ENCODE measurements at regions not wholly inside any gene's neighbourhood (a gene's known extent, or its start where the extent isn't known, plus 50 kb on each side); places are given as distances from the start of the nearest gene placed in this dataset.

DNA sequence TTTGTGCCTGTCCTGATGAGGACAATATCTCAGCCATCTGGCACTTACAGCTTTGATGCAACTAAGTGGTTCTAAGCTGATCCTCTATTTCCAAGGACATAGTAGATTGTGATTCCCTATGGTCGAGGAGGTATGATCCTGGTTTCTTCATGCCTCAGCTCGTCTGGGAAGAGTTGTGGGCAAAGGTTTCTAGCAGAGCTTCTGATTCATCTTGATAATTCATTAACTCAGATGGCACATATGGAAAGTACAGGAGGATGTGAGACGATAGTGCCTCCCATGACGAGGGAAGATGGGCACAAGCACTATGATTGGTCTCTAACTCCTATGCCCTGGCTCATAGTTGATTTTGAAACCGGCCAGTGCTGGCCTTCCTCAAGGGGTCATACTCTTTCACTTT lies 334.2 kb upstream of the SEMA6D start:
- WGBS (ENCODE audit: insufficient coverage, insufficient replicate concordance, low lambda C conversion rate, missing lambda C conversion rate), result 7% methylated on average over 5 of the region's 5 CpGs
- Histone ChIP-seq H3K4me3 (no peak overlapping the region), H2AFZ (ENCODE audit: control insufficient read depth, low read depth, low read length) (no peak overlapping the region), H3K9me3 (replicated peaks; ENCODE audit: control insufficient read depth, insufficient read depth, low read length) (no peaks in the 10 kb centered on the region), H3K27ac (ENCODE audit: control insufficient read depth, insufficient read depth) (no peak overlapping the region), H3K9ac (ENCODE audit: control insufficient read depth, insufficient read depth, low read length) (no peak overlapping the region), H4K20me1 (ENCODE audit: control insufficient read depth, insufficient read depth) (no peaks in the 10 kb centered on the region), H3K79me2 (ENCODE audit: control insufficient read depth, insufficient read depth, low read length) (no peaks in the 10 kb centered on the region), H3K27me3 (replicated peaks in 1 of 2; ENCODE audit: control insufficient read depth in 2 of 2, insufficient read depth in 2 of 2, low read length in 1 of 2) (no peaks in the 10 kb centered on the region), H3K4me2 (ENCODE audit: control insufficient read depth, insufficient read depth) (no peak overlapping the region), H3K36me3 (ENCODE audit: control insufficient read depth in 2 of 2, insufficient read depth in 2 of 2, low read length in 1 of 2) (no peaks in the 10 kb centered on the region), H3K4me1 (ENCODE audit: control insufficient read depth, insufficient read depth, low read length) (no peaks in the 10 kb centered on the region)
- RAD21 ChIA-PET (ENCODE audit: unreplicated experiment), result no interaction called here
- POLR2A ChIA-PET, result no interaction called here
- no peak for ATAC-seq
- no peak for FAIRE-seq
- no peak for DNase-seq (ENCODE audit: low read depth, low spot score)
- SMC1A ChIA-PET (ENCODE audit: uncharacterized antibody, unreplicated experiment), result interaction anchor here (0.6 kb wide), 1 partner anchor 11 kb away, joined by 3 read pairs; no protein-coding TSS in a partner anchor
- CTCF ChIA-PET, result no interaction called here
- BruUV-seq (replicated peaks), result no TSS peak
- intact Hi-C loops (cut with micrococcal nuclease; ENCODE audit: unreplicated experiment) (no loop called here), in situ Hi-C loops (cut with MboI) (no loop called here)
- TF ChIP-seq RCOR1 (conservative IDR thresholded peaks at IDR 0.05; ENCODE audit: low read depth, low read length) (no peak), ASH2L (IDR thresholded peaks at IDR 0.05; ENCODE audit: borderline replicate concordance, low read depth) (no peak), IRF4 (IDR thresholded peaks at IDR 0.05; ENCODE audit: low read depth, low read length) (no peak), SMAD5 (IDR thresholded peaks at IDR 0.05; ENCODE audit: low read depth) (no peak), SIN3A (IDR thresholded peaks at IDR 0.05; ENCODE audit: low read depth, low read length) (no peak), HDAC2 (IDR thresholded peaks at IDR 0.05) (no peak), CBX5 (IDR thresholded peaks at IDR 0.05; ENCODE audit: low read depth) (no peak), SMC3 (IDR thresholded peaks at IDR 0.05; ENCODE audit: borderline replicate concordance, low read length) (no peak), BACH1 (IDR thresholded peaks at IDR 0.05; ENCODE audit: borderline replicate concordance) (no peak), BHLHE40 (IDR thresholded peaks at IDR 0.05; ENCODE audit: borderline replicate concordance in 1 of 2, low read depth in 2 of 2, low read length in 1 of 2) (no peak), CEBPB (IDR thresholded peaks at IDR 0.05; ENCODE audit: borderline replicate concordance in 1 of 2, low read depth in 2 of 2, low read length in 2 of 2) (no peak)
- TF ChIP-seq, protein P1, sequence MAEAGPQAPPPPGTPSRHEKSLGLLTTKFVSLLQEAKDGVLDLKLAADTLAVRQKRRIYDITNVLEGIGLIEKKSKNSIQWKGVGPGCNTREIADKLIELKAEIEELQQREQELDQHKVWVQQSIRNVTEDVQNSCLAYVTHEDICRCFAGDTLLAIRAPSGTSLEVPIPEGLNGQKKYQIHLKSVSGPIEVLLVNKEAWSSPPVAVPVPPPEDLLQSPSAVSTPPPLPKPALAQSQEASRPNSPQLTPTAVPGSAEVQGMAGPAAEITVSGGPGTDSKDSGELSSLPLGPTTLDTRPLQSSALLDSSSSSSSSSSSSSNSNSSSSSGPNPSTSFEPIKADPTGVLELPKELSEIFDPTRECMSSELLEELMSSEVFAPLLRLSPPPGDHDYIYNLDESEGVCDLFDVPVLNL (IDR thresholded peaks at IDR 0.05; ENCODE audit: low read depth, low read length), result no peak
- TF ChIP-seq, protein P2, sequence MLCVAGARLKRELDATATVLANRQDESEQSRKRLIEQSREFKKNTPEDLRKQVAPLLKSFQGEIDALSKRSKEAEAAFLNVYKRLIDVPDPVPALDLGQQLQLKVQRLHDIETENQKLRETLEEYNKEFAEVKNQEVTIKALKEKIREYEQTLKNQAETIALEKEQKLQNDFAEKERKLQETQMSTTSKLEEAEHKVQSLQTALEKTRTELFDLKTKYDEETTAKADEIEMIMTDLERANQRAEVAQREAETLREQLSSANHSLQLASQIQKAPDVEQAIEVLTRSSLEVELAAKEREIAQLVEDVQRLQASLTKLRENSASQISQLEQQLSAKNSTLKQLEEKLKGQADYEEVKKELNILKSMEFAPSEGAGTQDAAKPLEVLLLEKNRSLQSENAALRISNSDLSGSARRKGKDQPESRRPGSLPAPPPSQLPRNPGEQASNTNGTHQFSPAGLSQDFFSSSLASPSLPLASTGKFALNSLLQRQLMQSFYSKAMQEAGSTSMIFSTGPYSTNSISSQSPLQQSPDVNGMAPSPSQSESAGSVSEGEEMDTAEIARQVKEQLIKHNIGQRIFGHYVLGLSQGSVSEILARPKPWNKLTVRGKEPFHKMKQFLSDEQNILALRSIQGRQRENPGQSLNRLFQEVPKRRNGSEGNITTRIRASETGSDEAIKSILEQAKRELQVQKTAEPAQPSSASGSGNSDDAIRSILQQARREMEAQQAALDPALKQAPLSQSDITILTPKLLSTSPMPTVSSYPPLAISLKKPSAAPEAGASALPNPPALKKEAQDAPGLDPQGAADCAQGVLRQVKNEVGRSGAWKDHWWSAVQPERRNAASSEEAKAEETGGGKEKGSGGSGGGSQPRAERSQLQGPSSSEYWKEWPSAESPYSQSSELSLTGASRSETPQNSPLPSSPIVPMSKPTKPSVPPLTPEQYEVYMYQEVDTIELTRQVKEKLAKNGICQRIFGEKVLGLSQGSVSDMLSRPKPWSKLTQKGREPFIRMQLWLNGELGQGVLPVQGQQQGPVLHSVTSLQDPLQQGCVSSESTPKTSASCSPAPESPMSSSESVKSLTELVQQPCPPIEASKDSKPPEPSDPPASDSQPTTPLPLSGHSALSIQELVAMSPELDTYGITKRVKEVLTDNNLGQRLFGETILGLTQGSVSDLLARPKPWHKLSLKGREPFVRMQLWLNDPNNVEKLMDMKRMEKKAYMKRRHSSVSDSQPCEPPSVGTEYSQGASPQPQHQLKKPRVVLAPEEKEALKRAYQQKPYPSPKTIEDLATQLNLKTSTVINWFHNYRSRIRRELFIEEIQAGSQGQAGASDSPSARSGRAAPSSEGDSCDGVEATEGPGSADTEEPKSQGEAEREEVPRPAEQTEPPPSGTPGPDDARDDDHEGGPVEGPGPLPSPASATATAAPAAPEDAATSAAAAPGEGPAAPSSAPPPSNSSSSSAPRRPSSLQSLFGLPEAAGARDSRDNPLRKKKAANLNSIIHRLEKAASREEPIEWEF (IDR thresholded peaks at IDR 0.05; ENCODE audit: insufficient replicate concordance, low read depth, low read length), result no peak
- TF ChIP-seq, protein P3, sequence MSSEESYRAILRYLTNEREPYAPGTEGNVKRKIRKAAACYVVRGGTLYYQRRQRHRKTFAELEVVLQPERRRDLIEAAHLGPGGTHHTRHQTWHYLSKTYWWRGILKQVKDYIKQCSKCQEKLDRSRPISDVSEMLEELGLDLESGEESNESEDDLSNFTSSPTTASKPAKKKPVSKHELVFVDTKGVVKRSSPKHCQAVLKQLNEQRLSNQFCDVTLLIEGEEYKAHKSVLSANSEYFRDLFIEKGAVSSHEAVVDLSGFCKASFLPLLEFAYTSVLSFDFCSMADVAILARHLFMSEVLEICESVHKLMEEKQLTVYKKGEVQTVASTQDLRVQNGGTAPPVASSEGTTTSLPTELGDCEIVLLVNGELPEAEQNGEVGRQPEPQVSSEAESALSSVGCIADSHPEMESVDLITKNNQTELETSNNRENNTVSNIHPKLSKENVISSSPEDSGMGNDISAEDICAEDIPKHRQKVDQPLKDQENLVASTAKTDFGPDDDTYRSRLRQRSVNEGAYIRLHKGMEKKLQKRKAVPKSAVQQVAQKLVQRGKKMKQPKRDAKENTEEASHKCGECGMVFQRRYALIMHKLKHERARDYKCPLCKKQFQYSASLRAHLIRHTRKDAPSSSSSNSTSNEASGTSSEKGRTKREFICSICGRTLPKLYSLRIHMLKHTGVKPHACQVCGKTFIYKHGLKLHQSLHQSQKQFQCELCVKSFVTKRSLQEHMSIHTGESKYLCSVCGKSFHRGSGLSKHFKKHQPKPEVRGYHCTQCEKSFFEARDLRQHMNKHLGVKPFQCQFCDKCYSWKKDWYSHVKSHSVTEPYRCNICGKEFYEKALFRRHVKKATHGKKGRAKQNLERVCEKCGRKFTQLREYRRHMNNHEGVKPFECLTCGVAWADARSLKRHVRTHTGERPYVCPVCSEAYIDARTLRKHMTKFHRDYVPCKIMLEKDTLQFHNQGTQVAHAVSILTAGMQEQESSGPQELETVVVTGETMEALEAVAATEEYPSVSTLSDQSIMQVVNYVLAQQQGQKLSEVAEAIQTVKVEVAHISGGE (CRISPR knock-in tag; IDR thresholded peaks at IDR 0.05), result no peak

Data from GM12878 (cell line).